GM19043 (cell line): ENCODE measurements at regions not wholly inside any gene's neighbourhood (a gene's known extent, or its start where the extent isn't known, plus 50 kb on each side); places are given as distances from the start of the nearest gene placed in this dataset.
"Not testable (repeated sequence)": the region's sequence is repeated elsewhere in the genome, so short reads cannot be mapped to it uniquely, and the experiment has no call there.

ENCODE experiments used
- ATAC-seq: cut with Tn5 transposase; IDR thresholded peaks from one replicate; pipeline ENCODE4 v1.9.1; 2021; ENCODE audit warnings: low read depth; ENCODE audit not compliant: unreplicated experiment

DNA sequence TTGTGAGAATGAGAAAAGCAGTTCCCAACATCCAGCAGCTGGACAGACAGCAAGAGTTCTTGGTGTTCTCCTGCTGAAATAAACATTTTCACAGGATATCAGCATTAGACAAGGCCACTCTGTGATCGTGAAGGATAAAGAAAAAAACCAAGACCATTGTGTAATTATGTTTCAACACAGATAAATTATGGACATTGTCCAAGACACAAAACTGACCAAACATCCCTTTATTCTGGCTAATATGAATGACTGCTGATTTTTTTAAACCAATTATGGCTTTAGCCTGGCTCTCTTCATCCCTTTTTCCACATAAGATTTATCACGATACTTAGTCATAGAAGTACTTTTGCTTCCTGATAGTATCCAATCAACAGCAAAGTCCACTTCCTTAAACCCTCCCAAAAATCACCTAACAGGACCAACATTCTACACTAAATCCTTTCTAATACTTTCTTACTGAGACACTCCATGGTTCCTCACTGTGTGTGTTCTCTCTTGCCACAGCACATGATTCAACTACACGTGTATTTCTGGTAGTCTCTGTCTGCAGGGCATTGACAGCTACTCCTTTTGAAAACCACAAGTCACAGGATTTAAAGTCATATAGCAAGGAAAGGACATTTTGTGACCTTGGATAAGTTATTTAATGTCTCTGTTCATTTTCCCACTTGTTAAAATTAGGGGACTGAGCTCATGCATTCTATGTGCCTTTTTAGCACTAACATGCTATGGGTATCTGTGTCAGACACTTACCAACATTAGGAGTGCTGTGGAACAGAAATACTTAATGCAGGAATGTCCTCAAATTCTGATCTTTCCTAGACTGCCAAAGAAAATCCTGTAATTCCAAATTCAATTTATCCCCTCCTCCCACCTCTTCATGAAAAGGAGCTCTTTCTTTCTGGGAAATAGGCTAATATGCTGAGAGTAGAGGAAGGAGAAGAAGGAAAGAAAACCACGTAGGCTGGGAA lies 137.2 kb upstream of the PGRMC2 start:
- ATAC-seq, result no peak

DNA sequence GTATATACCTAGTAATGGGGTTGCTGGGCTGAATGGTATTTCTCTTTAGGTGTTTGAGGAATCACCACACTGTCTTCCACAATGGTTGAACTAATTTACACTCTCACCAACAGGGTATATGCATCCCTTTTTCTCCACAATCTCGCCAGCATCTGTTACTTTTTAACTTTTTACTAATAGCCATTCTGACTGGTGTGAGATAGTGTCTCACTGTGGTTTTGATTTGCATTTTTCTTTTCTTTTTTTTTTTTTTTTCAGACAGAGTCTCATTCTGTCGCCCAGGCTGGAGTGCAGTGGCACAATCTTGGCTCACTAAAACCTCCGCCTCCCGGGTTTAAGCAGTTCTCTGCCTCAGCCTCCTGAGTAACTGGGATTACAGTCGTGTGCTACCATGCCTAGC lies 134.7 kb upstream of the PGRMC2 start:
- ATAC-seq, result not testable (repeated sequence)

DNA sequence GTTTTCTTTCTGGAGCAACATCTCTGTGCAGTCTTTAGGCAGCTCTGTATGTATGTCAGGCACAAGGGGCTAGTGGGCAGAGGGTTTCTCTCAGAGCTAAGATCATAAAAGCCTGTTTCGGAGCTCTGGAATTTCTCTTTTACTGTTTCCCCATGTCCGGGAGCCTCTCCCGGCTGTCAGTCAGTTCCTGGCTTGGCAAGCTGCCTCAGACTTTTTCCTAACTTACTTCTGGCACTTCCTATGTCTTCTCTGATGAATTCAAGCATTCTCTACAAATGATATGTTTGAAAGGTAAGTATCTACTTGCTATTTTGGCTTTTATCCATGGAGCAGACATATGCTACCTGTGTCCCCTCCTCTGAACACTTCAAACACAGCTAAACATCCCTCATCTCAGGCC lies 129.3 kb upstream of the PGRMC2 start:
- ATAC-seq, result no peak

DNA sequence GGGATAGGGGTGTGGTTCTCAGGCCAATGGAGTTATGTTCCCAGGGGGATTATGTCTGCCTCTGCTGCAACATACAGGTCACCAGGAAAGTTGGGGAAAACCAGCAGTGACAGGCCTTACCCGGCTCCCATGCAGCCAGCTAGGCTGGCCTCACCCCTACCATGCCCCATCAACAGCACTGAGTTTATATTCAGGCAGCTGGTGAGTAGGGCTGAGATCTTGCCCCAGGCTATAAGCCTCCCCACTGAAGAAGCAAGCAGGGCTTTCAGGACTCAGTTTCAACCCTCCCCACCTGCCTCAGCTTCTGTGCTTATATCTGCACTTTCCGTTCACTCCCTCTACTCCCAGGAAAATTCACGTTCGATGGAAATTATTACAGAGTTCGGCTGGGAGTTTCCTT lies 122.4 kb upstream of the PGRMC2 start:
- ATAC-seq, result no peak

DNA sequence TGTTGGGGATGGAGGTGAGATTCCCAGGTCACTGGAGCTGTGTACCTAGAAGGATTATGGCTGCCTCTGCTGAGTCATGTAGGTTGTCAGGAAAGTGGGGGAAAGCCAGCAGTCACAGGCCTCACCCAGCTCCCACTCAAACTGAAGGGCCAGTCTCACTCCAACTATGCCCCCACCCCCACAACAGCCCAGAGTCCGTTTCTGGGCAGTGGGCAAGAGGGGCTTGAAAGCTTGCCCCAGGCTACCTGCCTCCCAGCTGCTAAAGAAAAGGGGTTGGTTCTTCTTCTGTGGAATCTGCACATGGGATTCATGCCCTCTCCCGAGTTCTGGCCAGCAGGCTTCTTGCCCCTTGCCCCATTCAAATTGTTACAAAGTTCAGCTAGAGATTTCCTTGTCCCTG lies 116.0 kb upstream of the PGRMC2 start:
- ATAC-seq, result no peak

DNA sequence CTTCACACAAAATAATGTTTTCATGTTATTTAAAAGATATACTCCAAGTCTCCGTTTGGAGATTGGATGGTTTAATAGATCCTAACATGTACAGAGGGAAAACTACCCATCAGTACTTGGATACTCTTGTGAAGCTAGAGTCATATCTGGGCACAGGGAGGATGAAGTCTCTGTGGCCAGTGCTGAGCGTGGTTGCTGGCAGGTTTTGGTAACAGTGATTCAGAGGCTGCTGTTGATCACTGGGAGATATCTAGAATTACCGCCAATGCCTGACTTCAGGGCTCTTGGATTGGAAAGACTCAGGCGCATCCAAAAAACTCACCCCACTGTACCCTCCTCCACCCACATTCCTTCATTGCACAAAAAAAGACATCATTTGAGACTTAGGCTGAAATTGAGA lies 107.2 kb upstream of the PGRMC2 start:
- ATAC-seq, result no peak

DNA sequence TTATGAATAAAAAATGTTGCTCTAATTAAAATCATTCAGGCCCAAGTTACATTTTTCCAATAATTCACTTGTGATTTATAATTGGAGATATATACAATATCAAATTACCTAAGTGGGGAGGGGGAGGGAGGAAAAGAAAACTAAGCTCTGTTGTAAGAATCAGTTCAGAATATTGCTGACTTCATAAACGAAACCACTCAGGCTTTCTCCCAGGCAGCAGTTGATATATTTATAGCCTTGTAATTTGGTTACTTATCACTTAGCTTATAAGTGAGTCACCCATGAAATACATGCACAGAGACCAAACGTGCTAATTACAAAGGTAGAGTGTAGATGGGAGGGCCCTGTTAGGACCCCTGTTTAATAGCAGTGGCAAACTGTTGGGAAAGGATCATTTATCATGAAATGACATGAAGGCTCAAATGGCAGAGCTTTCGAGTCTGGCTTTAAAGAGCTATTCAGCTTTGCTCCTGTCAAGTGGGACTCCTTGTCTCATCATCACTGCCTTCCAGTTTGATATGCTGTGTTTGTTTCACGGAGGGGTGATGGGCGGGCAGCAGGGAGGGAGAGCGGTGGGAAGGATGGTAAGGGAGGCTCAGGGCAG lies 105.6 kb upstream of the PGRMC2 start:
- no peak for ATAC-seq

DNA sequence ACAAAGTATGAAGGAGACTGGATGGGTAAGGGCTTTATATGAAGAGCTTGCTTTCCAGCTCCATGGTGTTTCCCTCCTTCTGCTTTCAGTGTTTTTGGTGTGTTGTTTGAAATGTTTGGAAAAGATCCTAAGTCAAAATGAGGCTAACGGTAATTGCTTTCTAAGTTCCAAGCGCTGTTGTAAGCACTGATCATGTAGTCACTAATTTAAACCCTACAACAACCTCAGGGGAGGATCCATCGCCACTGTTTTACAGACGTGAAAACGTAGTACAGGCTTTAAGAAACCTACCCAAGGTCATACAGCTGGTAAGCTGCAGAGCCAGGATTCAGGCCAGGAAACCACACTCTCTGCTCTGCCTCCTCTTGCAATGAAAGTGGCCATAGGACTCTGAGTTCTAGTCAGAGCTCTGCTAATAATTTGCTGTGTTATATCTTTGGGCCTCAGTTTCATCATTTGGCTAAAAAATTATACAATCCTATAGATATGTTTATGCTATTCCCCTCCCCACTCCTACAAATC lies 102.9 kb upstream of the PGRMC2 start:
- no peak for ATAC-seq

DNA sequence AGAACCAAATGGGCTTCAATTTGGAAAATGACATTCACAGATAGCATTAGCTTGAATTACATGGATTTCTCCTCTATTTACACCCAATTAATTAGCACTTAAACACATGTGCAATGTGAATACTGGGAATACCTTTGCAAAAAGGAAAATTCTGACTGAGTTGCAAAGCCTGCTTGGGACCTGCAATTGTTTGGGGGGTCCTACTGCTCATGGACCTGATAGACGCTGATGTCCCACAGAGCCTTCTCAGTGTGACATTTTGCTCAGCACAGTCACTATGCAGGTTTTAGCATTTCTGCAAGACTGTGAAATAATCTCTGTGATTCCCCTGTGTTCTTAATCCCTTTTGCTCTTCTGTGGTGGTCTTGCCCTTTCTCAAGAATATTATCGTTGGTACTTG lies 101.2 kb upstream of the PGRMC2 start:
- ATAC-seq, result no peak

DNA sequence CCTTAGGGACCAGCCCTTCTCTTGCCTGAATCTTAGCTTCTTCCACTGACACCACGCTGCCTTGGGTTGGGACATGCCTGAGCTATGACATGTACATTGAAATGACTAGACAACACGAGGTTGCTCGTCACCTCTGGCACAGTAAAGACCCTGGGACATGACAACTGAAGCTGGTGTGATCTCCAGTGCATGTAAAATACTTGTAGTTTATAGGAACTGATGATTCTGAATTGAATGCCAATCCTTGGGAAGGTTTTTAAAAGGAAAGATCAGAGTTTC lies 100.7 kb upstream of the PGRMC2 start:
- no peak for ATAC-seq

DNA sequence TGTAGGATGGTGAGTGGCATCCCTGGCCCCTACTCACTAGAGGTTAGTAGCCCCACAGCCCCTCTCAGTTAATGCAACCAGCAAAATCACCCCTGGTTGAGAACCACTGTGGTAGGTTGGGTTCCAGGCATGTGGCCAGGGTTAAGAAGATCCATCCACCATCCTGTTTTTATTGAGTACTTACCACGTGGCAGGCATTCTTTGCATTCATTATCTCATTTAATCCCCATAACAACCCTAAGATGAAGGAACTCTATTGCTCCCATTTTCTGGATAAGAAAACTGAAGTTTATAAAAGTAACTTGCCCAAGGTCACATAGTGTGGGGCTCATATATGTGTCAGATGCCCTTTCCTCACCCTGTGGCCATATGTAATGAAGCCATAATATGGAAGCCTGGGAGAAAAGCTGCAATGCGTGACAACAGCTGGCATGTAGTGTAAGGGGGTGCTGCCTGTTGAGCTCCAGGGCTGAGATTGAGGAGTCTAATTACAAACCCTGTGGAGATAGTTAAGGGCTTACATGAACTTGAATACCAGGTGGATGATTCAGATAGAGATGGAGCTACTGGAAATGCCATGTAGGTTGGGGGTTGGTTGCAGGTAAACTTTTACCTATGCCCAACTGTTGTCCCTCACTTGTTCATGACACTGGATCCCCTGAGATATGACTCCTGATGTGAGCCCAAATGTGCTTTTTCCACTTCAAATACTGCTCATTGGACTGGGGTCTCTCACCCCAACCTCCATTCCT lies 100.2 kb upstream of the PGRMC2 start:
- no peak for ATAC-seq

DNA sequence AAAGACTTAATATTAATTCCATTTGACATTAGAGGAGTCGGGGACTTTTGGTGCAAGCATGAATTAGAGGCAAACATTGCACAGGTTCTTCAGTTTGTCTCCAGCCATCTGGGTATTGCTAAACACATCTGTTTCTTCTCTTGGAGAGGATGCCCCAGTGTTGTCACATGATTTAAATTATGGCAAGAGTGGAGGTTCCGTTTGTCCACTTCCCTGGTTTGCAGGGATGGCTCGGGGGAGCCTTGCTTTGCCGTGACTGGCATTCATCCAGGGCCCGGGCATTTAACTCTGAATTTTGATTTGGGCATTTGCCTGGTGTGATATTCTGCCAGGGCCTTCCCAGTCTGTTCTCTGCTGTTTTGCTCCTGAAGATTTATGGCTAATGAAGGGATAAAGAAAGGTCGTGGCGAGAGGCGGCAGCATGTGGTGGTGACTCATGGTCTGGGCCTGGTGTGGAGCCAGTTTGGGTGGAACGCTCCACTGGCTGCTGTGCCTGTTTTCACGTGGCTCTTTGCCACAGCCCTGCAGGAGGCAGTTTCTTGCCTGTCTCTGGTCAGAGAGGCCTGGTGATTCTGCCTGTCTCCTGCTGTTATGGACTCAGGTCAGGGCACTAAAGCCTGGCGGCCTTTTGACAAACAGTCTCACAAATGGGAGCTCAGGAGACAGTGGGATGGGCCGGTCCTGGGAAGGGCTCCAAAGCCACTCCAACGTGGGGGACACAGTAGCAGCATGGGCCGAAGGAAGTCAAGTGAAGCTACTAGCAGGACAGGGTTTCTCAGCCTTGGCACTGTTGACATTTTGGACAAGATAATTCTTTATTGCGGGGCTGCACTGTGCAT lies 99.4 kb upstream of the PGRMC2 start:
- no peak for ATAC-seq

DNA sequence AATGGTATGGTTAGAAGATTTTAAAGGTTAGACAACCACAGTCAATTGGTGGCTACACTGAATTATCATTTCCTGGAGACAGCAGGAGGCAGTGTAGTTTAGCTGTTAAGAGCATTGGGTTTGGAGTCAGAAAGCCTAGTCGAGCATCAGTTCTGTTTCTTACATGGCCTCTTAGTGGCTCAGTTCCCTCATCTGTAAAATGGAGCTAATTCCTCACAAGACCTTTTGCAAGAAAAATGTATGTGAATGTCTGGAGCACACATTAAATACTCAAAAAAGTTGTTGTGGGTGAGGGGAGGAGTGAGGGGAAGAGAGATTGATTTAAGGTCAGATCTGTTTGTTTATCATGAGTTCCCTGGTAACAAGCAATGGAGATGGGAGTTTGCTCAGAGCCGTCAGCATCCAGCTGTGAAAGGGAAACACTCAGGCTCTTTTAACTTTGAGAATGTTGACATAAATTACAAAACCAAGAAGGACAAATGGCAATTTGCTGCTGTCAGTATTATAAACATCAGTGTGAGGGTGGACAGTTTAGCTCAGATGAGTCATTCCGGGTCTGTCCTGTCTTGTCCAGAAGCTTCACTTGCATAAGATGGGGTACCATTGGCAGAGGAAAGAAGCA lies 98.2 kb upstream of the PGRMC2 start:
- ATAC-seq, result no peak

DNA sequence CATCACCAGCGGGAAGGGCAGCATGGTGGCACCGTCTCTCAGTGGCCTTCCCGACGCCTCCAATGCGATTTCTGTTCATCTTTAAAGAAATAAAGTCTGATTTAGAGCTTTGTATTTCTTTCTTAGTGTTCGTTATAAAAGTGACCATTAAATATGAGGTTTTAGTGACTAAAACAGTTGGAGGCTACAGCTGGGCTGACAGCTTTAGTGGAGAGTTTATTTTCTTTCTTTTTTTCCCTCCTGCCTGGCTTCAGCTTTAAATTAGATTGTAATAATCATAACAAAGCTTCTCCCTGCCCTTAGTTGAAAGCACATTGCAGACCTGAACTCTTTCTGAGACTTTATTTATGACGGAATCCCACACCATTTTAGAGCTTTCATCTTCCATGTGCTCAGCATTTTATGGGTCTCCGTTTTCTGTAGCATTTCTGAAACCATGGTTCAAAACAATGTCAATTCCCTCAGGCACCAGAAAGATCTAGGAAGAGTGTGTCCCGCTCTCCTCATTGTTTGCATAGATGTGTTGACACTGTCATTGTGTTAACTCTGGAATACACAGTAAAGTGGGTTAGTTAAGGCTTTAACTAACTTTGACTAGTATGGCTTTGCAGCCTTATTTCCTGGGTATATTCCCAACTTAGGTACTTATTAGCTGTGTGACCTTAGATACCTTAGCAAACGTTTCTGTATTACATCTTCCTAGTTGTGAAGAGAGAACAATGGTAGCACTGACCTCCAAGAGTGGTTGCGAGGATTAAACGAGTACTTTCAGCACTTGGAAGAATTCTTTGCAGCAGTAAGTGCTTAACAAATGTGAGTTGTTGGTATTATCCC lies 97.4 kb upstream of the PGRMC2 start:
- no peak for ATAC-seq

DNA sequence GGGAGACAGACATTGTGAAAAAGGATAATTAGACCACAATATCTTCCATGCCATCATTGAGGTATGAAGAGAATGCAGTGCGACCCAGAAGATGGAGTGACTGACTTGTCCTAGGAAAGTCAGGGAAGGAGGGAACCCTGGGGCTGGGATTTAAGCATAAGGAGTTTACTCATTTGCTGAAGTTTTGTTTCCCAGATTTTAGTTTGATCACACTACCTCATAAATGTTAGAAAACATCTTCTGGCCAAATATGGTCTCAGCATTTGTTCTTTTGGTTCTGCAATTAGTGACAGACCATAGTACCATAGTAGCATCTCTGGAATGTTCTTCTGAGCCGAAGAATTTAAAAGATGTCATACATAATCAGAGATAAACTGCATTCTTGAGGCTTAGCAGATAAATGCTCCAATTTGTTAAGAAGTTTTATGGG lies 96.5 kb upstream of the PGRMC2 start:
- ATAC-seq, result no peak

DNA sequence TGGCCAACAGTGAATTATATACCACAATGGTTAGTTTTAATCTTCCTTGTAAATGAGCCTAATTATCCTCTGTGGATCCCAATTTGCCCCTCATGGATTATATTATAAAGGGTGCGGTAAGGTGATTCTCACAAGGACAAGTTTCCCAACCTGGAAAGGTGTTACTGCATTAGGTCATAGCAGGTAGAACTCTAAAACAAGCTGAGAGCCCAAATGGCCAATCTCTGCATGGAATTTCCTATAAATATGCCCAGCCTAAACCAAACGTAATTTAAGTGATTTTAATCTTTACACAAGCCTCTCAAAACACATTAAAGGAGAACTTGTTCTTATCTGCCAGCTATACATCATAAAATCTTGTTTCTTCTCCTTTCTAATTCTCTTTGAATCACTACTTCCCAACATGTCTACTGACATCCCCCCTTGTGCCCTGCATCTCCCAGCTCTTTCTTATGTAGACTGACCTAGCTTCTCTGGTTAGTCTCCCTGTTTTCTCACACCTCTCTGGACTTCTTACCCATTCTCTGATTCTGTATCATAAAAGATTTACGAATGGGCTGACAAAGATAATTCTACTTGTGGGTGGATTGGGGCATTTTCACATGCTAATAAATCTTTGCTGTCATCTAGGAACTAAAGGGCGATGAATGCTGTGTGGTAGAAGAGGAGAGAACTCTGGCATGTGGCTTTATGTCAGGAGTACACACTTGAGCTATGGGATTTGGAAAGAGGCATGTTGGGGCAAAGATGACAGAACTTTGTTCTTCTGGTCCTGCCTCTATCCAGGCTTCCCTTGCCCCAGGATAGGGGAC lies 94.3 kb upstream of the PGRMC2 start:
- no peak for ATAC-seq

DNA sequence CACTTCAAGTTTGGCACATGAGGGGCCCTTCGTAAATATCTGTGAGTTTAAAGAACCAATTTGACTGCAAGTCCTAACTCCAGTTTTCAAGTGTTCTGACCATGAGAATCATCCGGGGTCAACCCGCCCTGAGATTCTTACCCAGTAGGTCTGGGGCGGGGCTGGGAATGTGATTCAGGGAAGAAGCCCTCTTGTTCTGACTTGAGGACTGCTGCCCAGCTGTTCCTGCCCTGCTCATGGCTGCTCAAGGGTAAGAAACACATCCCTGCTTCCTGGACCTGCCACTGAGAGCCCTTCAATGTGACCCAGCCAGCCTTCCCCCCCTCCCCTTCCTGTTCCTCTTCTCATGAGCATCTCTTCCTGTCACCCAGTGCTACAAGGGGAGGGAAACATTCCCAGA lies 92.7 kb upstream of the PGRMC2 start:
- ATAC-seq, result no peak

DNA sequence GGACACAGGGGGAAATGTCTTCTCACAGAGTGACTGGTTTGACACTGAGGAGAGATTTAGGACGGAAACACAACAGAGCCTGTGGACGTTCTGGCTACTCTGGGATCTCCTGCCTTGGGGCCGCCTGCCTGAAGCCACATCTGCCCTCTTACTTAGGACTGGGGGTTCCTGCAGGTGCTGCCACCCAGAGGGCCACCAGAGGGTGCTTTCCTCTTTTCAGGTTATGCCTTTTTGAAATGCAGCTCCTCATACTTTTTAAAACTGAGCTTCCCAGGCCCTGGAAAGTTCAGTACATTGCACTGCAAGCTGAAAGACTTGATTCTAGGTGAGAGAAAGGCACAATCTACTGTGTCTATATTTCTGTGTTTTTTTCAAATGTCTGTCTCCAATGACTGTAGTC lies 92.2 kb upstream of the PGRMC2 start:
- ATAC-seq, result peak; percentile 72
